A673 (cell line): ENCODE measurements at regions not wholly inside any gene's neighbourhood (a gene's known extent, or its start where the extent isn't known, plus 50 kb on each side); places are given as distances from the start of the nearest gene placed in this dataset.
"Not testable (repeated sequence)": the region's sequence is repeated elsewhere in the genome, so short reads cannot be mapped to it uniquely, and the experiment has no call there.

Experiments used
- BruUV-seq: library from RNA; stranded (reverse); fragments of 400-500 nt; replicated peaks from 2 replicates; lab custom pipeline; 2021; lab: Mats Ljungman, UMichigan
- CTCF ChIA-PET: fragments of 300-600 bp; sonication (Branson Sonifier 250); formaldehyde crosslinking; loops from one replicate; lab custom pipeline; 2022; ENCODE audit warnings: antibody characterized with exemption; lab: Charles Lee
- POLR2A ChIA-PET: fragments of 300-600 bp; sonication (Branson Sonifier 250); formaldehyde crosslinking; loops from one replicate; lab custom pipeline; 2022; ENCODE audit warnings: antibody characterized with exemption; ENCODE audit not compliant: low non-redundant PET; lab: Charles Lee
- DNase-seq: peaks from one replicate; pipeline ENCODE4 v3.0.0-alpha.2; 2015; ENCODE audit warnings: low spot score
- H3K27ac ChIP-seq: fragments of 200-600 bp; sonication (generic); 2 replicates; pipeline ENCODE4 v1.5.1; 2016; ENCODE audit warnings: mixed run types, low read depth, mild to moderate bottlenecking, mixed read lengths, antibody characterized with exemption, low read length; ENCODE audit not compliant: poor library complexity, severe bottlenecking
- H3K27me3 ChIP-seq: fragments of 200-600 bp; sonication (generic); replicated peaks from 2 replicates; pipeline ENCODE4 v1.6.1; 2017; ENCODE audit warnings: mixed run types, low read depth, mild to moderate bottlenecking, mixed read lengths, antibody characterized with exemption, low read length; ENCODE audit not compliant: insufficient read depth, poor library complexity
- H3K36me3 ChIP-seq: fragments of 200-600 bp; sonication (generic); 2 replicates; pipeline ENCODE4 v1.6.1; 2016; ENCODE audit warnings: mixed run types, mild to moderate bottlenecking, mixed read lengths, antibody characterized with exemption, low read length; ENCODE audit not compliant: insufficient read depth, poor library complexity, severe bottlenecking
- H3K4me1 ChIP-seq: fragments of 200-600 bp; sonication (generic); 2 replicates; pipeline ENCODE4 v1.6.1; 2017; ENCODE audit warnings: mixed run types, mild to moderate bottlenecking, mixed read lengths, antibody characterized with exemption, low read length; ENCODE audit not compliant: insufficient read depth, poor library complexity, severe bottlenecking
- H3K4me3 ChIP-seq: fragments of 200-600 bp; sonication (generic); 2 replicates; pipeline ENCODE4 v1.5.1; 2016; ENCODE audit warnings: low read depth, mixed run types, mild to moderate bottlenecking, mixed read lengths, low read length; ENCODE audit not compliant: poor library complexity, severe bottlenecking
- H3K9me3 ChIP-seq: fragments of 200-600 bp; sonication (generic); 2 replicates; pipeline ENCODE4 v1.6.1; 2016; ENCODE audit warnings: mixed run types, low read depth, mild to moderate bottlenecking, mixed read lengths, antibody characterized with exemption, low read length; ENCODE audit not compliant: poor library complexity, severe bottlenecking
- EZH2 ChIP-seq: fragments of 200-600 bp; sonication (generic); IDR thresholded peaks from 2 replicates; pipeline ENCODE4 v1.6.1; 2017; ENCODE audit warnings: borderline replicate concordance, low read depth, mild to moderate bottlenecking, mixed read lengths, antibody characterized with exemption, low read length; ENCODE audit not compliant: poor library complexity, severe bottlenecking
- intact Hi-C: fragments of 100-400 bp; cut with micrococcal nuclease; formaldehyde crosslinking; loops from one replicate; pipeline ENCODE4 v1.10.0; 2022; ENCODE audit not compliant: unreplicated experiment
- TF ChIP-seq, protein P1 (sequence below): fragments of 300-800, 200-600 bp; sonication (generic); conservative IDR thresholded peaks from 2 replicates; pipeline ENCODE4 v1.5.1; 2017; ENCODE audit warnings: low read depth, mild to moderate bottlenecking, antibody characterized with exemption, low read length, moderate library complexity, mixed read lengths

DNA sequence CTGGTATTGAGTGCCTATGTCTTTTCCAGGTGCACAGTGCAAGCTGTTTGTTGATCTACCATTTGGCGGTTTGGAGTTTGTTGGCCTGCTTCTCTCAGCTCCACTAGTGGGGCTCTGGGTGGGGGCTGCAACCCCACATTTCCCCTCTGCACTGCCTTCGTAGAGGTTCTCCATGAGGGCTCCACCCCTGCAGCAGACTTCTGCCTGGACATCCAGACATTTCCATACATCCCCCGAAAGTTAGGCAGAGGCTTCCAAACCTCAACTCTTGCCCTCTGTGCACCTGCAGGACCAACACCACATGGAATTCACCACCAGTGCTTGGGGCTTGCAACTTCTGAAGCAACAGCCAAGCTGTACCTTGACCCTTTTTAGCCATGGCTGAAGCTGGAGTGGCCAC lies 1024.1 kb downstream of the TMTC2 start:
- TF ChIP-seq EZH2, result no peak
- TF ChIP-seq, protein P1, sequence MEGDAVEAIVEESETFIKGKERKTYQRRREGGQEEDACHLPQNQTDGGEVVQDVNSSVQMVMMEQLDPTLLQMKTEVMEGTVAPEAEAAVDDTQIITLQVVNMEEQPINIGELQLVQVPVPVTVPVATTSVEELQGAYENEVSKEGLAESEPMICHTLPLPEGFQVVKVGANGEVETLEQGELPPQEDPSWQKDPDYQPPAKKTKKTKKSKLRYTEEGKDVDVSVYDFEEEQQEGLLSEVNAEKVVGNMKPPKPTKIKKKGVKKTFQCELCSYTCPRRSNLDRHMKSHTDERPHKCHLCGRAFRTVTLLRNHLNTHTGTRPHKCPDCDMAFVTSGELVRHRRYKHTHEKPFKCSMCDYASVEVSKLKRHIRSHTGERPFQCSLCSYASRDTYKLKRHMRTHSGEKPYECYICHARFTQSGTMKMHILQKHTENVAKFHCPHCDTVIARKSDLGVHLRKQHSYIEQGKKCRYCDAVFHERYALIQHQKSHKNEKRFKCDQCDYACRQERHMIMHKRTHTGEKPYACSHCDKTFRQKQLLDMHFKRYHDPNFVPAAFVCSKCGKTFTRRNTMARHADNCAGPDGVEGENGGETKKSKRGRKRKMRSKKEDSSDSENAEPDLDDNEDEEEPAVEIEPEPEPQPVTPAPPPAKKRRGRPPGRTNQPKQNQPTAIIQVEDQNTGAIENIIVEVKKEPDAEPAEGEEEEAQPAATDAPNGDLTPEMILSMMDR, result no peak
- H3K27ac ChIP-seq, result no peak overlapping the region
- H3K27me3 ChIP-seq, result no peaks in the 10 kb centered on the region
- no TSS peak for BruUV-seq
- no peaks in the 10 kb centered on the region for H3K36me3 ChIP-seq
- intact Hi-C loops, result no loop called here
- ChIA-PET POLR2A (no interaction called here), CTCF (no interaction called here)
- H3K4me1 ChIP-seq, result no peaks in the 10 kb centered on the region
- H3K9me3 ChIP-seq, result peaks cover 13% of the 10 kb centered on the region
- no peak overlapping the region for H3K4me3 ChIP-seq
- DNase-seq, result no peak

DNA sequence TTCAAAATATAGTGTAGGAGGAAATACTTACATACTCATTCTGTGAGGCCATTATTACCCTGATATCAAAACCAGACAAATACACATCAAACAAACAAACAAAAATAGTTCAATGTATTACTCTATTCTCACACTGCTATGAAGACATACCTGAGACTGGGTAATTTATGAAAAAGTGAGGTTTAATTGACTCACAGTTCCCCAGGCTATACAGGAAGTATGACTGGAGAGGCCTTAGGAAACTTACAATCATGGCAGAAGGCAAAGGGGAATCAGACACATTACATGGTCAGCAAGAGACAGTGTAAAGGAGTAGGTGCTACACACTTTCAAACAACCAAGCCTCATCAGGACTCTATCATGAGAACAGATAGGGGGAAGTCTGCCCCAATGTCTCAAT lies 1023.2 kb downstream of the TMTC2 start:
- intact Hi-C loops, result no loop called here
- DNase-seq, result no peak
- no TSS peak for BruUV-seq
- H3K9me3 ChIP-seq, result peaks cover 13% of the 10 kb centered on the region
- TF ChIP-seq, protein P1, result no peak
- TF ChIP-seq EZH2, result no peak
- no peaks in the 10 kb centered on the region for H3K4me1 ChIP-seq
- no peaks in the 10 kb centered on the region for H3K36me3 ChIP-seq
- CTCF ChIA-PET, result no interaction called here
- POLR2A ChIA-PET, result no interaction called here
- no peak overlapping the region for H3K27ac ChIP-seq
- H3K4me3 ChIP-seq, result no peak overlapping the region
- no peaks in the 10 kb centered on the region for H3K27me3 ChIP-seq

DNA sequence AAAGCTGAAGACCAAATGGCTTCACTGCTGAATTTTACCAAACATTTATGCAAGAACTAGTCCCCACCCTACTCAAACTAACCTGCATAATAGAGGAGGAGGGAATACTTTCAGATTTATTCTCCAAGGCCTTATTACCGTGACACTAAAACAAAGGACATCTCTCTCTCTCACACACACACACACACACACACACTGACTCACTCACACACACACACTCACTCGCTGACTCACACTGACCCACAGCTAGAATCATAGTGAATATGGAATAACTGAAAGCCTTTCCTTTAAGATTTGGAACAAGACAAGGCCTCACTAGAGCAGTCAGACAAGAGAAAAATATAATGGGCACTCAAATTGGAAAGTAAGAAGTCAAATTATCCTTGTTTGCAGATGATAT lies 1014.1 kb downstream of the TMTC2 start:
- ChIA-PET POLR2A (no interaction called here), CTCF (no interaction called here)
- DNase-seq, result no peak
- no peaks in the 10 kb centered on the region for H3K36me3 ChIP-seq
- H3K4me3 ChIP-seq, result no peak overlapping the region
- no peak for TF ChIP-seq EZH2
- TF ChIP-seq, protein P1, result no peak
- no peaks in the 10 kb centered on the region for H3K4me1 ChIP-seq
- H3K27me3 ChIP-seq, result no peaks in the 10 kb centered on the region
- no peaks in the 10 kb centered on the region for H3K9me3 ChIP-seq
- intact Hi-C loops, result no loop called here
- no peak overlapping the region for H3K27ac ChIP-seq
- BruUV-seq, result no TSS peak

DNA sequence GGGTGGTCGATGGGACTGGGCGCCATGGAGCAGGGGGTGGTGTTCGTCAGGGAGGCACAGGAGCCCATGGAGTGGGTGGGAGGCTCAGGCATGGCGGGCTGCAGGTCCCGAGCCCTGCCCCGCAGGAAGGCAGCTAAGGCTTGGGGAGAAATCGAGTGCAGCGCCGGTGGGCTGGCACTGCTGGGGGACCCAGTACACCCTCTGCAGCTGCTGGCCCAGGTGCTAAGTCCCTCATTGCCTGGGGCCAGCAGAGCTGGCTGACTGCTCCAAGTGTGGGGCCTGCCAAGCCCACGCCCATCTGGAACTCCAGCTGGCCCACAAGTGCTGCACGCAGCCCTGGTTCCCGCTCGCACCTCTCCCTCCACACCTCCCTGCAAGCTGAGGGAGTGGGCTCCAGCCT lies 1009.6 kb downstream of the TMTC2 start:
- intact Hi-C loops, CTCF ChIA-PET, H3K9me3 ChIP-seq, POLR2A ChIA-PET, H3K4me1 ChIP-seq, BruUV-seq, H3K27me3 ChIP-seq, DNase-seq, H3K4me3 ChIP-seq, H3K27ac ChIP-seq, H3K36me3 ChIP-seq: not testable (repeated sequence)
